Large intestine (tissue), 3 donors: ENCODE measurements at regions not wholly inside any gene's neighbourhood (a gene's known extent, or its start where the extent isn't known, plus 50 kb on each side); places are given as distances from the start of the nearest gene placed in this dataset.
"Not testable (repeated sequence)": the region's sequence is repeated elsewhere in the genome, so short reads cannot be mapped to it uniquely, and the experiment has no call there.

ENCODE experiments used
- DNase-seq, 2 donors: peaks; one replicate each; pipeline versions ENCODE4 v3.0.0 to v3.0.0-alpha.2; 2013
- H3K27ac ChIP-seq: one replicate; pipeline ENCODE4 v1.5.1; 2013; ENCODE audit warnings: low read length
- H3K27me3 ChIP-seq: 2 replicates; pipeline ENCODE4 v1.6.1; 2013; ENCODE audit warnings: low read length; ENCODE audit not compliant: control insufficient read depth, insufficient read depth
- H3K36me3 ChIP-seq: 2 replicates; pipeline ENCODE4 v1.6.1; 2013; ENCODE audit warnings: low read length; ENCODE audit not compliant: control insufficient read depth, insufficient read depth
- H3K4me1 ChIP-seq: one replicate; pipeline ENCODE4 v1.6.1; 2013; ENCODE audit warnings: low read length; ENCODE audit not compliant: control insufficient read depth, insufficient read depth
- H3K4me3 ChIP-seq: one replicate; pipeline ENCODE4 v1.5.1; 2013; ENCODE audit warnings: low read length
- H3K9me3 ChIP-seq: one replicate; pipeline ENCODE4 v1.6.1; 2013; ENCODE audit warnings: mild to moderate bottlenecking, low read depth, low read length, moderate library complexity; ENCODE audit not compliant: control insufficient read depth
- WGBS: methylation state at CpG from one replicate; pipeline ENCODE4 v1.1.5; 2013; ENCODE audit warnings: low lambda C conversion rate; ENCODE audit not compliant: insufficient coverage; 5-methylcytosine and 5-hydroxymethylcytosine counted together

- no peaks in the 10 kb centered on the region for H3K36me3 ChIP-seq
- no peaks in the 10 kb centered on the region for H3K4me1 ChIP-seq
- peaks cover 14% of the 10 kb centered on the region for H3K9me3 ChIP-seq
- no peak overlapping the region for H3K27ac ChIP-seq
- H3K27me3 ChIP-seq: no peaks in the 10 kb centered on the region
- no peak for DNase-seq
- H3K4me3 ChIP-seq: no peak overlapping the region
- no CpG with 5 or more reads among the region's 4 CpGs for WGBS
These were observed 401.2 kb upstream of the NRG3 start for GRCh38 chr10:81473755-81474154.

DNA sequence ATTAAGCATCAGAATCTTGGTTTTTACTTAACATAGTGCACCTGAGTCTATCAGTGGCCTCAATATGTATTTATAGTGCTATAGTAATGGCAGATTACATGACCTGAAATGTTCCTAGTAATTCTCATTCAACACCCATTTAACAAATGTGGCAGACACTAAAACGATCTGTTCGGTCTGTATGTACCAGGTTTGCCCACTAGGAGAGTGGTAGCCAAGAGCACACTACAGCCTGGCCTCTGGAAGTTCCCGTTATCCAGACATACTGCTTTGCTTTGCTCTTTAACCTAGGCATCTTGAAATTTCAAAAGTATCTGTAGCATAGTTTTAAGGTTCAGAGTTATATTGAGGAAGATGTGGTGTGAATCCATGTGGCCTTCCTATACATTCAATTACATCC lies 395.7 kb upstream of the NRG3 start:
- no CpG with 5 or more reads among the region's 3 CpGs for WGBS
- no peak overlapping the region for H3K4me3 ChIP-seq
- no peaks in the 10 kb centered on the region for H3K9me3 ChIP-seq

DNA sequence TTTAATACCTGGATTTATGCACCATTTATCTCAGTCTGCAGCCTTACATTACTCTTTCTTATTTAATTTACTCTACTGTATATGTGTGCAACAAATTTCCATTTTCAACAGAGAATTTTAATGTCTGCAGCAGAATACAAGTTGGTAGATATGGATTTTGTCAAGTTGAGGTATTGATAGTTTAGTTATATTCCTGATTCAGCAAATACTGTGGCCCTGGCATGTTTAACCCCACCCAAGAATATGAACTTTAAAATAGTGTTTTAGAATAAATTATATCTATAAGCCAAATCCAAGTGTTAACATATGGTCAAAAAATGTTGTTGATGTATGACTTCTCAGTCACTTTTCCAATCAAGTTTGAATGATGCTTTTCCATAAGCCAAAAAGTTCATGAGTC lies 378.4 kb upstream of the NRG3 start:
- DNase-seq: no peak
- no peaks in the 10 kb centered on the region for H3K4me1 ChIP-seq
- H3K9me3 ChIP-seq: no peaks in the 10 kb centered on the region
- H3K27ac ChIP-seq: no peak overlapping the region
- H3K27me3 ChIP-seq: no peaks in the 10 kb centered on the region
- H3K4me3 ChIP-seq: no peak overlapping the region
- no peaks in the 10 kb centered on the region for H3K36me3 ChIP-seq

More for the DNA sequence above, 395.7 kb upstream of the NRG3 start:
- Histone ChIP-seq H3K4me1 (no peaks in the 10 kb centered on the region), H3K36me3 (no peaks in the 10 kb centered on the region), H3K27ac (no peak overlapping the region), H3K27me3 (no peaks in the 10 kb centered on the region)
- no peak for DNase-seq

- H3K4me3 ChIP-seq: no peak overlapping the region
- H3K27me3 ChIP-seq: no peaks in the 10 kb centered on the region
- no peaks in the 10 kb centered on the region for H3K36me3 ChIP-seq
- H3K9me3 ChIP-seq: peaks cover 7% of the 10 kb centered on the region
- no peak for DNase-seq
- no peaks in the 10 kb centered on the region for H3K4me1 ChIP-seq
- H3K27ac ChIP-seq: no peak overlapping the region
- 93% methylated on average over 2 of the region's 3 CpGs for WGBS
These were observed 376.9 kb upstream of the NRG3 start for GRCh38 chr10:81498011-81498551.

DNA sequence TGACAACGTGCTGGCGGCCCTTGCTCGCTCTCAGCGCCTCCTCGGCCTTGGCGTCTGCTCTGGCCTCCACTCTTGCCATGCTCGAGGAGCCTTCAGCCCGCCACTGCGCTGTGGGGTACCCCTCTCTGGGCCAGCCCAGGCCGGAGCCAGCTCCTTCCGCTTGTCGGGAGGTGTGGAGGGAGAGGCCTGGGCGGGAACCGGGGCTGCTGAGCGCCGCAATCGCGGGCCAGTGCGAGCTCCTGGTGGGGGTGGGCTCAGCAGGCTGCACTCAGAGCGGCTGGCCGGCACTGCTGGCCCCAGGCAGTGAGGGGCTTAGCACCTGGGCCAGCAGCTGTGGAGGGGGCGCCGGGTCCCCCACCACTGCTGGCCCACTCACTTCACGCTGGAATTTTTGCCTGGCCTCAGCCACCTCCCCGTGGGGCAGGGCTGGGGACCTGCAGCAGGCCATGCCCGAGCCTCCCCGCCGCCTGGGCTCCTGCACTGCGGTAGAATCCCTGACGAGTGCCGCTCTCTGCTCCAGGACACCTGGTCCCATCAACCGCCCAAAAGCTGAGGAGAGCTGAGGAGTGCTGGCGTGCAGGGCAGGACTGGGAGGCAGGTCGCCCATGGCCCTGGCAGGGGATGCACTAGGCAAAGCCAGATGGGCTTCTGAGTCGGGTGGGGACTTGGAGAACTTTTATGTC lies 372.2 kb upstream of the NRG3 start:
- no peak for DNase-seq
- peaks cover 16% of the 10 kb centered on the region for H3K9me3 ChIP-seq
- H3K27ac ChIP-seq: no peak overlapping the region
- no peak overlapping the region for H3K4me3 ChIP-seq
- no peaks in the 10 kb centered on the region for H3K4me1 ChIP-seq
- no peaks in the 10 kb centered on the region for H3K36me3 ChIP-seq
- no peaks in the 10 kb centered on the region for H3K27me3 ChIP-seq
- WGBS: no CpG with 5 or more reads among the region's 35 CpGs

GRCh38 chr10:81505777-81506176 lies 369.2 kb upstream of the NRG3 start:
- peaks cover 16% of the 10 kb centered on the region for H3K9me3 ChIP-seq
- not testable (repeated sequence) for H3K27ac ChIP-seq, DNase-seq, H3K4me1 ChIP-seq, H3K27me3 ChIP-seq, H3K4me3 ChIP-seq, H3K36me3 ChIP-seq
- WGBS: no CpG with 5 or more reads among the region's 25 CpGs

DNA sequence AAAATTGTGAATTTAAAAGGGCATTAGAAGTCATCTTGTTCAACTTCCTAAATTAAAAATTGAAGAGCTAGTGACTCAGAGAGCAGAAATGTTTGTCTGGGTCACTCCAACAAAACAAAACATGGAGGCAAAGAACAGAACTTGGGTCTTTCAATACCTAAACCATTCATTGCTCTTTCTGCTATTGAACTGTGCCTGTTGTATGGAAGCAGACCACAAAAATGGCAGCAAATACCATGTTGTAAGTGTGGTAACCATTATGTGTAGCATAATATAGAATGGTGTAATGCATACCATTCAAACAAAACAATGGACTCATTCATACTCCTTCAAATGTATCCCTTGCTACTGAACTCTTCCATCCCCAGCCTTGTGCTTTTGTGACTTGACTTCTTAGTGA lies 360.2 kb upstream of the NRG3 start:
- no peak overlapping the region for H3K27ac ChIP-seq
- H3K27me3 ChIP-seq: no peaks in the 10 kb centered on the region
- H3K4me1 ChIP-seq: no peaks in the 10 kb centered on the region
- H3K36me3 ChIP-seq: no peaks in the 10 kb centered on the region
- H3K4me3 ChIP-seq: no peak overlapping the region
- no peaks in the 10 kb centered on the region for H3K9me3 ChIP-seq
- no peak for DNase-seq

GRCh38 chr10:81520688-81521087 lies 354.3 kb upstream of the NRG3 start:
- no peak overlapping the region for H3K4me3 ChIP-seq
- no CpG with 5 or more reads among the region's 1 CpG for WGBS
- DNase-seq: no peak
- no peaks in the 10 kb centered on the region for H3K27me3 ChIP-seq
- no peaks in the 10 kb centered on the region for H3K9me3 ChIP-seq
- H3K27ac ChIP-seq: no peak overlapping the region
- no peaks in the 10 kb centered on the region for H3K4me1 ChIP-seq
- no peaks in the 10 kb centered on the region for H3K36me3 ChIP-seq

DNA sequence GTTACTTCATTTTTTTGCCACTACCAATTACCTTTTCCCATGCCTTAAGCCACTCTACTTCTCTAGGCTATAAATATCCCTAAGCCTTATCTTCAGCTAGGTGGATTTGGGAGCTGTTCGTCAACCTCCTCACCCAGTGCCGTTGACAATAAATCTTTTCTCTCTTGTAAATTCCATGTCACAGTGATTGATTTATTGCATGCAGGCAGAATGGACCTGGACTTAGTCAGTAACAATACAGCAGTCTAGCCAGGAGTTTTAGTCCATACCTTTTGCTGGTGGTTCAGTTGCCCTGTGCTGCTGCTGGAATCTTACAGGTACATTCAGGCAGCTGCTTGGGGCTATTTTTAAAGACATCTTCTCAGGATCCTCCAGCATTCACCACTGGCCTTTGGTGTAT lies 350.5 kb upstream of the NRG3 start:
- H3K27me3 ChIP-seq: no peaks in the 10 kb centered on the region
- H3K27ac ChIP-seq: no peak overlapping the region
- H3K36me3 ChIP-seq: no peaks in the 10 kb centered on the region
- no peaks in the 10 kb centered on the region for H3K4me1 ChIP-seq
- no peaks in the 10 kb centered on the region for H3K9me3 ChIP-seq
- no peak overlapping the region for H3K4me3 ChIP-seq
- DNase-seq: no peak
- WGBS: no CpG with 5 or more reads among the region's 2 CpGs

DNA sequence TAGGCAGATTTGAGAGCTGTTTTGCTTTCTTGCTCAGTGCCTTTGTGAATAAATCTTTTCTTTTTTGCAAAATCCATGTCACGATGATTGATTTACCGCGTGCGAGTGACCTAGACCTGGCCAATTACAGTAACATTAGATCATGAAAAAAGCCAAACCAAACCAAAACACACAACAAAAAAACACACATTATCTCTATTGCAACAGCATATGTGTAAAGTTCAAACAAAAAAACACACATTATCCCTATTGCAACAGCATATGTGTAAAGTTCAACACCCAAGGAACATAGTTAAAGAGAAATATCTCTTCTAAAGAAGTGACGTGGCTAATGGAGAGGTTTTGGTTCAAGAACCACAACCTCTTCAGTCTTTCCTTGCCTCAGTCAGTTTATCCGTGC lies 342.6 kb upstream of the NRG3 start:
- H3K4me3 ChIP-seq: no peak overlapping the region
- H3K9me3 ChIP-seq: no peaks in the 10 kb centered on the region
- no peak for DNase-seq
- no peaks in the 10 kb centered on the region for H3K36me3 ChIP-seq
- no peak overlapping the region for H3K27ac ChIP-seq
- 63% methylated on average over 1 of the region's 6 CpGs for WGBS
- no peaks in the 10 kb centered on the region for H3K4me1 ChIP-seq
- H3K27me3 ChIP-seq: no peaks in the 10 kb centered on the region

DNA sequence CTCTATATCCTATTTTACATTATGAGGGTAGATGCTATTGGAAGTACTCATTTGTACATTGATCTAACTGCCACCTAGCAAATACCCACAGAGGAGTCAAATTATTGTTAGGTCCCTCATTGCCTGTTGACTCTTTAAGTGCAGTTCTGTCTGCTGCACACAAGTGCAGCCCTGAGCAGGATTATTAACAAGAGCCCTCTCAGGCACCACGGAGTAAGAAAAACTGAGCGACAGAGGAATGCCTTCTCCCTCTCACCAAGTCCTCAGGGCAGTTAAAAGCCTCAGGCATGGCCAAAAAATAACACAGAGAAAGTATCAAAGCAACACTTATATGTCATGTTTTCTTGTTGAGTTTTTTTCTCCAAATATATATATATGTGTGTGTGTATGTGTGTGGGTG lies 340.0 kb upstream of the NRG3 start:
- H3K27ac ChIP-seq: no peak overlapping the region
- no peaks in the 10 kb centered on the region for H3K4me1 ChIP-seq
- no peaks in the 10 kb centered on the region for H3K27me3 ChIP-seq
- H3K4me3 ChIP-seq: no peak overlapping the region
- no peaks in the 10 kb centered on the region for H3K9me3 ChIP-seq
- WGBS: no CpG with 5 or more reads among the region's 2 CpGs
- no peak for DNase-seq
- H3K36me3 ChIP-seq: no peaks in the 10 kb centered on the region
